ENCODE measurements at regions not wholly inside any gene's neighbourhood (a gene's known extent, or its start where the extent isn't known, plus 50 kb on each side); places are given as distances from the start of the nearest gene placed in this dataset.

- Histone ChIP-seq H3K9me3 (no peaks in the 10 kb centered on the region), H3K4me3 (ENCODE audit: control insufficient read depth in 1 of 2, extremely low read depth in 1 of 2, low read length in 1 of 2) (no peak overlapping the region), H3K36me3 (ENCODE audit: control insufficient read depth in 2 of 2, extremely low read depth in 1 of 2, insufficient read depth in 1 of 2, low read length in 1 of 2) (no peaks in the 10 kb centered on the region), H3K27ac (ENCODE audit: low read length) (no peak overlapping the region), H3K27me3 (replicated peaks in 1 of 2; ENCODE audit: control insufficient read depth in 2 of 2, extremely low read depth in 1 of 2, insufficient read depth in 2 of 2, low read length in 1 of 2) (peaks cover 0 to 28% of the 10 kb centered on the region in 2 experiments), H3K4me1 (ENCODE audit: control insufficient read depth in 1 of 2, extremely low read depth in 1 of 2, insufficient read depth in 2 of 2, low read length in 2 of 2) (no peaks in the 10 kb centered on the region)
- no peak for DNase-seq
- no peak overlapping the region for H3K4me3 Mint-ChIP-seq
- H3K27ac Mint-ChIP-seq: no peak overlapping the region
- H3K36me3 Mint-ChIP-seq: no peaks in the 10 kb centered on the region
- 82% methylated on average over 5 of the region's 9 CpGs for WGBS (ENCODE audit: insufficient coverage)
- H3K9me3 Mint-ChIP-seq: peaks cover 4 to 13% (median 7%) of the 10 kb centered on the region in 3 donors
- ChIA-PET CTCF (no interaction called here), POLR2A (no interaction called here)
- peaks cover 18 to 31% of the 10 kb centered on the region in 2 donors for H3K27me3 Mint-ChIP-seq
- no peaks in the 10 kb centered on the region for H3K4me1 Mint-ChIP-seq
- ATAC-seq (replicated peaks in 1 of 4): no peak
Observed at GRCh38 chr20:58106143-58106750, 122.2 kb downstream of the ANKRD60 start.

GRCh38 chr20:58103961-58104360 is 124.5 kb downstream of the ANKRD60 start:
- DNase-seq (no peak), ATAC-seq (replicated peaks in 1 of 4) (no peak)
- POLR2A ChIA-PET: no interaction called here
- H3K36me3 Mint-ChIP-seq: no peaks in the 10 kb centered on the region
- H3K36me3 ChIP-seq (ENCODE audit: control insufficient read depth in 2 of 2, extremely low read depth in 1 of 2, insufficient read depth in 1 of 2, low read length in 1 of 2): no peaks in the 10 kb centered on the region
- no peaks in the 10 kb centered on the region for H3K9me3 ChIP-seq
- H3K9me3 Mint-ChIP-seq: peaks cover 0 to 4% (median 0%) of the 10 kb centered on the region in 3 donors
- no peaks in the 10 kb centered on the region for H3K4me1 ChIP-seq (ENCODE audit: control insufficient read depth in 1 of 2, extremely low read depth in 1 of 2, insufficient read depth in 2 of 2, low read length in 2 of 2)
- no peak overlapping the region for H3K4me3 ChIP-seq (ENCODE audit: control insufficient read depth in 1 of 2, extremely low read depth in 1 of 2, low read length in 1 of 2)
- CTCF ChIA-PET: no interaction called here
- peaks cover 22 to 32% of the 10 kb centered on the region in 2 donors for H3K27me3 Mint-ChIP-seq
- no peak overlapping the region for H3K4me3 Mint-ChIP-seq
- H3K27ac ChIP-seq (ENCODE audit: low read length): no peak overlapping the region
- no peaks in the 10 kb centered on the region for H3K4me1 Mint-ChIP-seq
- H3K27me3 ChIP-seq (replicated peaks in 1 of 2; ENCODE audit: control insufficient read depth in 2 of 2, extremely low read depth in 1 of 2, insufficient read depth in 2 of 2, low read length in 1 of 2): peaks cover 0 to 25% of the 10 kb centered on the region in 2 experiments
- WGBS (ENCODE audit: insufficient coverage): 66% methylated on average over 4 of the region's 8 CpGs
- no peak overlapping the region for H3K27ac Mint-ChIP-seq

- H3K36me3 ChIP-seq (ENCODE audit: control insufficient read depth in 2 of 2, extremely low read depth in 1 of 2, insufficient read depth in 1 of 2, low read length in 1 of 2): no peaks in the 10 kb centered on the region
- no peaks in the 10 kb centered on the region for H3K4me1 ChIP-seq (ENCODE audit: control insufficient read depth in 1 of 2, extremely low read depth in 1 of 2, insufficient read depth in 2 of 2, low read length in 2 of 2)
- H3K27ac ChIP-seq (ENCODE audit: low read length): no peak overlapping the region
- H3K36me3 Mint-ChIP-seq: no peaks in the 10 kb centered on the region
- no peaks in the 10 kb centered on the region for H3K4me1 Mint-ChIP-seq
- POLR2A ChIA-PET: no interaction called here
- H3K9me3 Mint-ChIP-seq: peaks cover 0 to 4% (median 0%) of the 10 kb centered on the region in 3 donors
- H3K27me3 Mint-ChIP-seq: peaks cover 19 to 32% of the 10 kb centered on the region in 2 donors
- ATAC-seq (replicated peaks in 1 of 4): no peak
- DNase-seq: no peak
- H3K4me3 Mint-ChIP-seq: no peak overlapping the region
- H3K27ac Mint-ChIP-seq: no peak overlapping the region
- 80% methylated on average over 1 of the region's 6 CpGs for WGBS (ENCODE audit: insufficient coverage)
- no peak overlapping the region for H3K4me3 ChIP-seq (ENCODE audit: control insufficient read depth in 1 of 2, extremely low read depth in 1 of 2, low read length in 1 of 2)
- H3K9me3 ChIP-seq: no peaks in the 10 kb centered on the region
- peaks cover 0 to 25% of the 10 kb centered on the region in 2 experiments for H3K27me3 ChIP-seq (replicated peaks in 1 of 2; ENCODE audit: control insufficient read depth in 2 of 2, extremely low read depth in 1 of 2, insufficient read depth in 2 of 2, low read length in 1 of 2)
- CTCF ChIA-PET: no interaction called here
Observed at GRCh38 chr20:58103517-58103904, 124.9 kb downstream of the ANKRD60 start.

GRCh38 chr20:58102744-58103516 is 125.5 kb downstream of the ANKRD60 start:
- ChIA-PET POLR2A (no interaction called here), CTCF (interaction anchor here in 1 of 2 donors (0.7 kb wide), 1 partner anchor 10 kb away, joined by 3 read pairs; no protein-coding TSS in a partner anchor)
- 70% methylated on average over 2 of the region's 7 CpGs for WGBS (ENCODE audit: insufficient coverage)
- Histone ChIP-seq H3K36me3 (ENCODE audit: control insufficient read depth in 2 of 2, extremely low read depth in 1 of 2, insufficient read depth in 1 of 2, low read length in 1 of 2) (no peaks in the 10 kb centered on the region), H3K27ac (ENCODE audit: low read length) (no peak overlapping the region), H3K27me3 (replicated peaks in 1 of 2; ENCODE audit: control insufficient read depth in 2 of 2, extremely low read depth in 1 of 2, insufficient read depth in 2 of 2, low read length in 1 of 2) (peaks cover 0 to 25% of the 10 kb centered on the region in 2 experiments), H3K9me3 (no peaks in the 10 kb centered on the region), H3K4me1 (ENCODE audit: control insufficient read depth in 1 of 2, extremely low read depth in 1 of 2, insufficient read depth in 2 of 2, low read length in 2 of 2) (no peaks in the 10 kb centered on the region), H3K4me3 (ENCODE audit: control insufficient read depth in 1 of 2, extremely low read depth in 1 of 2, low read length in 1 of 2) (no peak overlapping the region)
- Mint-ChIP-seq H3K27ac (no peak overlapping the region), H3K27me3 (peaks cover 19 to 32% of the 10 kb centered on the region in 2 donors), H3K9me3 (peaks cover 0 to 4% (median 0%) of the 10 kb centered on the region in 3 donors), H3K4me3 (no peak overlapping the region), H3K4me1 (no peaks in the 10 kb centered on the region), H3K36me3 (no peaks in the 10 kb centered on the region)
- ATAC-seq (replicated peaks in 1 of 4): no peak
- DNase-seq: no peak

- ATAC-seq (replicated peaks in 1 of 4) (no peak), DNase-seq (no peak)
- ChIA-PET CTCF (interaction anchor here in 1 of 2 donors (0.7 kb wide), 1 partner anchor 10 kb away, joined by 3 read pairs; no protein-coding TSS in a partner anchor), POLR2A (no interaction called here)
- H3K9me3 ChIP-seq: no peaks in the 10 kb centered on the region
- Mint-ChIP-seq H3K4me1 (no peaks in the 10 kb centered on the region), H3K27ac (no peak overlapping the region), H3K27me3 (peaks cover 21 to 26% of the 10 kb centered on the region in 2 donors), H3K9me3 (peaks cover 0 to 4% (median 0%) of the 10 kb centered on the region in 3 donors), H3K4me3 (no peak overlapping the region), H3K36me3 (no peaks in the 10 kb centered on the region)
- no peaks in the 10 kb centered on the region for H3K4me1 ChIP-seq (ENCODE audit: control insufficient read depth in 1 of 2, extremely low read depth in 1 of 2, insufficient read depth in 2 of 2, low read length in 2 of 2)
- H3K4me3 ChIP-seq (ENCODE audit: control insufficient read depth in 1 of 2, extremely low read depth in 1 of 2, low read length in 1 of 2): no peak overlapping the region
- no peaks in the 10 kb centered on the region for H3K36me3 ChIP-seq (ENCODE audit: control insufficient read depth in 2 of 2, extremely low read depth in 1 of 2, insufficient read depth in 1 of 2, low read length in 1 of 2)
- WGBS (ENCODE audit: insufficient coverage): 63% methylated on average over 1 of the region's 4 CpGs
- H3K27me3 ChIP-seq (replicated peaks in 1 of 2; ENCODE audit: control insufficient read depth in 2 of 2, extremely low read depth in 1 of 2, insufficient read depth in 2 of 2, low read length in 1 of 2): peaks cover 0 to 20% of the 10 kb centered on the region in 2 experiments
- no peak overlapping the region for H3K27ac ChIP-seq (ENCODE audit: low read length)
Observed at GRCh38 chr20:58102261-58102660, 126.2 kb downstream of the ANKRD60 start.

GRCh38 chr20:58100731-58101356 is 127.6 kb downstream of the ANKRD60 start:
- Mint-ChIP-seq H3K9me3 (peaks cover 0 to 4% (median 0%) of the 10 kb centered on the region in 3 donors), H3K4me1 (no peaks in the 10 kb centered on the region), H3K27me3 (peaks cover 15 to 25% of the 10 kb centered on the region in 2 donors), H3K4me3 (no peak overlapping the region), H3K27ac (no peak overlapping the region), H3K36me3 (no peaks in the 10 kb centered on the region)
- Histone ChIP-seq H3K4me1 (ENCODE audit: control insufficient read depth in 1 of 2, extremely low read depth in 1 of 2, insufficient read depth in 2 of 2, low read length in 2 of 2) (no peaks in the 10 kb centered on the region), H3K27ac (ENCODE audit: low read length) (no peak overlapping the region), H3K9me3 (no peaks in the 10 kb centered on the region), H3K27me3 (replicated peaks in 1 of 2; ENCODE audit: control insufficient read depth in 2 of 2, extremely low read depth in 1 of 2, insufficient read depth in 2 of 2, low read length in 1 of 2) (peaks cover 0 to 23% of the 10 kb centered on the region in 2 experiments), H3K4me3 (ENCODE audit: control insufficient read depth in 1 of 2, extremely low read depth in 1 of 2, low read length in 1 of 2) (no peak overlapping the region), H3K36me3 (ENCODE audit: control insufficient read depth in 2 of 2, extremely low read depth in 1 of 2, insufficient read depth in 1 of 2, low read length in 1 of 2) (no peaks in the 10 kb centered on the region)
- POLR2A ChIA-PET: no interaction called here
- no peak for ATAC-seq (replicated peaks in 1 of 4)
- DNase-seq: no peak
- CTCF ChIA-PET: interaction anchor here in 1 of 2 donors (0.6 kb wide), 1 partner anchor 1049 kb away, joined by 3 read pairs; no protein-coding TSS in a partner anchor
- WGBS (ENCODE audit: insufficient coverage): no CpG with 5 or more reads among the region's 7 CpGs

Data from T-cell (primary cell).